WTC11 (cell line): ENCODE measurements at regions not wholly inside any gene's neighbourhood (a gene's known extent, or its start where the extent isn't known, plus 50 kb on each side); places are given as distances from the start of the nearest gene placed in this dataset.
A peak's percentile ranks its signal among the peaks of the same experiment; 100 is the strongest.

Source experiments
- ATAC-seq: fragments of 200-7000 bp; cut with Tn5 transposase; 2 replicates; pipeline ENCODE4 v1.10.0; 2021; ENCODE audit warnings: mild to moderate bottlenecking, moderate library complexity
- CTCF ChIA-PET: fragments of 300-600 bp; sonication (Branson Sonifier 250); formaldehyde crosslinking; loops from one replicate; lab custom pipeline; 2021; ENCODE audit warnings: antibody characterized with exemption; lab: Charles Lee
- POLR2A ChIA-PET: fragments of 350-600 bp; sonication (Branson Sonifier 250); formaldehyde crosslinking; loops from one replicate; lab custom pipeline; 2021; ENCODE audit warnings: antibody characterized with exemption; lab: Charles Lee
- DNase-seq: peaks from one replicate; pipeline ENCODE4 v3.0.0; 2021; ENCODE audit warnings: low spot score
- H3K27ac Mint-ChIP-seq: 2 replicates; pipeline ENCODE4 v1.8.0; 2021; ENCODE audit warnings: mixed read lengths
- H3K27me3 Mint-ChIP-seq: 2 replicates; pipeline ENCODE4 v1.8.0; 2021; ENCODE audit warnings: low read depth, mild to moderate bottlenecking, moderate library complexity, mixed read lengths
- H3K36me3 Mint-ChIP-seq: 2 replicates; pipeline ENCODE4 v1.8.0; 2021; ENCODE audit warnings: mixed read lengths
- H3K4me1 Mint-ChIP-seq: 2 replicates; pipeline ENCODE4 v1.8.0; 2022; ENCODE audit warnings: mixed read lengths
- H3K4me3 Mint-ChIP-seq: 2 replicates; pipeline ENCODE4 v1.8.0; 2021; ENCODE audit warnings: mild to moderate bottlenecking, moderate library complexity, mixed read lengths
- H3K9me3 Mint-ChIP-seq: 2 replicates; pipeline ENCODE4 v1.8.0; 2021; ENCODE audit warnings: mixed read lengths
- CREB1 ChIP-seq: sonication (generic); formaldehyde crosslinking; IDR thresholded peaks from 2 replicates; pipeline ENCODE4 v1.8.0; 2023; ENCODE audit warnings: mild to moderate bottlenecking, missing genetic modification reagents
- GRHL2 ChIP-seq: fragments of 250-450 bp; sonication (Bioruptor Pico); IDR thresholded peaks from 2 replicates; pipeline ENCODE4 v1.8.0; 2022; ENCODE audit warnings: mild to moderate bottlenecking, moderate library complexity; ENCODE audit not compliant: insufficient replicate concordance, severe bottlenecking
- HMGA2 ChIP-seq: fragments of 250-450 bp; sonication (Bioruptor Pico); IDR thresholded peaks from 2 replicates; pipeline ENCODE4 v1.4.0; 2021; ENCODE audit warnings: mild to moderate bottlenecking, moderate library complexity
- KAT7 ChIP-seq: sonication (generic); formaldehyde crosslinking; IDR thresholded peaks from 2 replicates; pipeline ENCODE4 v1.8.1; 2023; ENCODE audit warnings: missing genetic modification reagents, mild to moderate bottlenecking, borderline replicate concordance
- NR2C2 ChIP-seq: sonication (generic); formaldehyde crosslinking; IDR thresholded peaks from 2 replicates; pipeline ENCODE4 v1.8.0; 2022; ENCODE audit warnings: mild to moderate bottlenecking, missing genetic modification reagents
- RELA ChIP-seq: sonication (generic); formaldehyde crosslinking; IDR thresholded peaks from 2 replicates; pipeline ENCODE4 v1.8.1; 2022; ENCODE audit warnings: missing genetic modification reagents, mild to moderate bottlenecking, borderline replicate concordance
- RORB ChIP-seq: fragments of 250-450 bp; sonication (Bioruptor Pico); IDR thresholded peaks from 2 replicates; pipeline ENCODE4 v1.9.0; 2021; ENCODE audit warnings: mild to moderate bottlenecking
- SMAD3 ChIP-seq: sonication (generic); formaldehyde crosslinking; IDR thresholded peaks from 2 replicates; pipeline ENCODE4 v1.8.0; 2022; ENCODE audit warnings: missing genetic modification reagents, mild to moderate bottlenecking, borderline replicate concordance
- SMAD4 ChIP-seq: sonication (generic); formaldehyde crosslinking; IDR thresholded peaks from 2 replicates; pipeline ENCODE4 v1.8.0; 2022; ENCODE audit warnings: mild to moderate bottlenecking, missing genetic modification reagents
- ZNF138 ChIP-seq: sonication (generic); formaldehyde crosslinking; conservative IDR thresholded peaks from 2 replicates; pipeline ENCODE4 v1.8.1; 2022; ENCODE audit warnings: mild to moderate bottlenecking, moderate library complexity, missing genetic modification reagents
- ZNF232 ChIP-seq: sonication (generic); formaldehyde crosslinking; IDR thresholded peaks from 2 replicates; pipeline ENCODE4 v1.8.0; 2022; ENCODE audit warnings: mild to moderate bottlenecking, missing genetic modification reagents
- ZNF416 ChIP-seq: fragments of 250-450 bp; sonication (Bioruptor Pico); IDR thresholded peaks from 2 replicates; pipeline ENCODE4 v1.9.0; 2021; ENCODE audit warnings: mild to moderate bottlenecking, inconsistent platforms
- ZNF671 ChIP-seq: fragments of 250-450 bp; sonication (Bioruptor Pico); IDR thresholded peaks from 2 replicates; pipeline ENCODE4 v1.8.0; 2021; ENCODE audit warnings: mild to moderate bottlenecking
- TF ChIP-seq, protein P1 (sequence below): fragments of 250-450 bp; sonication (Bioruptor Pico); IDR thresholded peaks from 2 replicates; pipeline ENCODE4 v2.1.2; 2022; ENCODE audit warnings: mild to moderate bottlenecking, moderate library complexity
- TF ChIP-seq, protein P2 (sequence below): sonication (generic); formaldehyde crosslinking; IDR thresholded peaks from 2 replicates; pipeline ENCODE4 v1.8.0; 2022; ENCODE audit warnings: missing genetic modification reagents
- TF ChIP-seq, protein P3 (sequence below): sonication (generic); formaldehyde crosslinking; IDR thresholded peaks from 2 replicates; pipeline ENCODE4 v1.8.1; 2022; ENCODE audit warnings: mild to moderate bottlenecking, missing genetic modification reagents, moderate library complexity, borderline replicate concordance
- TF ChIP-seq, protein P4 (sequence below): sonication (generic); formaldehyde crosslinking; IDR thresholded peaks from 2 replicates; pipeline ENCODE4 v1.8.1; 2022; ENCODE audit warnings: low read depth, missing genetic modification reagents, borderline replicate concordance
- TF ChIP-seq, protein P5 (sequence below): sonication (generic); formaldehyde crosslinking; IDR thresholded peaks from 2 replicates; pipeline ENCODE4 v1.8.0; 2022; ENCODE audit warnings: mild to moderate bottlenecking, missing genetic modification reagents
- TF ChIP-seq, protein P6 (sequence below): sonication (generic); formaldehyde crosslinking; IDR thresholded peaks from 2 replicates; pipeline ENCODE4 v1.8.0; 2022; ENCODE audit warnings: mild to moderate bottlenecking, missing genetic modification reagents
- TF ChIP-seq, protein P7 (sequence below): sonication (generic); formaldehyde crosslinking; IDR thresholded peaks from 2 replicates; pipeline ENCODE4 v1.8.1; 2023; ENCODE audit warnings: mild to moderate bottlenecking, missing genetic modification reagents, moderate library complexity
- TF ChIP-seq, protein P8 (sequence below): sonication (generic); formaldehyde crosslinking; IDR thresholded peaks from 2 replicates; pipeline ENCODE4 v1.8.0; 2022; ENCODE audit warnings: mild to moderate bottlenecking, missing genetic modification reagents

DNA sequence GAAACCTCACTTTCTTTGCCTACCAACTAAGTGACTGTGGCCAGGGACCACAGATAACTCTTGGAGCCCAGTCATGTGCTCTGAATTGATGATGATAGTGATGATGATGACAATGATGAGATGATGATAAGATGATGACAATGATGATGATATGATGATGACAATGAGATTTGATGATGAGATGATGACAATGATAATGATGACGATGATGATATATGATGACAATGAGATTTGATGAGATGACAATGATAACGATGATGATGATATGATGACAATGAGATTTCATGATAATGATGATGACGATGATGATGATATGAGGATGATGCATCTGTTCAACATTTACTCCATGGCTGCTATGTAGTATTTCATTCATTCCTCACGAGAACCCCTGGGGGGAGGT lies 213.0 kb downstream of the ERCC6L2 start (continued):
- TF ChIP-seq, protein P1, sequence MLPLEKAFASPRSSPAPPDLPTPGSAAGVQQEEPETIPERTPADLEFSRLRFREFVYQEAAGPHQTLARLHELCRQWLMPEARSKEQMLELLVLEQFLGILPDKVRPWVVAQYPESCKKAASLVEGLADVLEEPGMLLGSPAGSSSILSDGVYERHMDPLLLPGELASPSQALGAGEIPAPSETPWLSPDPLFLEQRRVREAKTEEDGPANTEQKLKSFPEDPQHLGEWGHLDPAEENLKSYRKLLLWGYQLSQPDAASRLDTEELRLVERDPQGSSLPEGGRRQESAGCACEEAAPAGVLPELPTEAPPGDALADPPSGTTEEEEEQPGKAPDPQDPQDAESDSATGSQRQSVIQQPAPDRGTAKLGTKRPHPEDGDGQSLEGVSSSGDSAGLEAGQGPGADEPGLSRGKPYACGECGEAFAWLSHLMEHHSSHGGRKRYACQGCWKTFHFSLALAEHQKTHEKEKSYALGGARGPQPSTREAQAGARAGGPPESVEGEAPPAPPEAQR, result no peak
- TF ChIP-seq, protein P2, sequence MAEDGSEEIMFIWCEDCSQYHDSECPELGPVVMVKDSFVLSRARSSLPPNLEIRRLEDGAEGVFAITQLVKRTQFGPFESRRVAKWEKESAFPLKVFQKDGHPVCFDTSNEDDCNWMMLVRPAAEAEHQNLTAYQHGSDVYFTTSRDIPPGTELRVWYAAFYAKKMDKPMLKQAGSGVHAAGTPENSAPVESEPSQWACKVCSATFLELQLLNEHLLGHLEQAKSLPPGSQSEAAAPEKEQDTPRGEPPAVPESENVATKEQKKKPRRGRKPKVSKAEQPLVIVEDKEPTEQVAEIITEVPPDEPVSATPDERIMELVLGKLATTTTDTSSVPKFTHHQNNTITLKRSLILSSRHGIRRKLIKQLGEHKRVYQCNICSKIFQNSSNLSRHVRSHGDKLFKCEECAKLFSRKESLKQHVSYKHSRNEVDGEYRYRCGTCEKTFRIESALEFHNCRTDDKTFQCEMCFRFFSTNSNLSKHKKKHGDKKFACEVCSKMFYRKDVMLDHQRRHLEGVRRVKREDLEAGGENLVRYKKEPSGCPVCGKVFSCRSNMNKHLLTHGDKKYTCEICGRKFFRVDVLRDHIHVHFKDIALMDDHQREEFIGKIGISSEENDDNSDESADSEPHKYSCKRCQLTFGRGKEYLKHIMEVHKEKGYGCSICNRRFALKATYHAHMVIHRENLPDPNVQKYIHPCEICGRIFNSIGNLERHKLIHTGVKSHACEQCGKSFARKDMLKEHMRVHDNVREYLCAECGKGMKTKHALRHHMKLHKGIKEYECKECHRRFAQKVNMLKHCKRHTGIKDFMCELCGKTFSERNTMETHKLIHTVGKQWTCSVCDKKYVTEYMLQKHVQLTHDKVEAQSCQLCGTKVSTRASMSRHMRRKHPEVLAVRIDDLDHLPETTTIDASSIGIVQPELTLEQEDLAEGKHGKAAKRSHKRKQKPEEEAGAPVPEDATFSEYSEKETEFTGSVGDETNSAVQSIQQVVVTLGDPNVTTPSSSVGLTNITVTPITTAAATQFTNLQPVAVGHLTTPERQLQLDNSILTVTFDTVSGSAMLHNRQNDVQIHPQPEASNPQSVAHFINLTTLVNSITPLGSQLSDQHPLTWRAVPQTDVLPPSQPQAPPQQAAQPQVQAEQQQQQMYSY (CRISPR knock-in tag), result no peak

DNA sequence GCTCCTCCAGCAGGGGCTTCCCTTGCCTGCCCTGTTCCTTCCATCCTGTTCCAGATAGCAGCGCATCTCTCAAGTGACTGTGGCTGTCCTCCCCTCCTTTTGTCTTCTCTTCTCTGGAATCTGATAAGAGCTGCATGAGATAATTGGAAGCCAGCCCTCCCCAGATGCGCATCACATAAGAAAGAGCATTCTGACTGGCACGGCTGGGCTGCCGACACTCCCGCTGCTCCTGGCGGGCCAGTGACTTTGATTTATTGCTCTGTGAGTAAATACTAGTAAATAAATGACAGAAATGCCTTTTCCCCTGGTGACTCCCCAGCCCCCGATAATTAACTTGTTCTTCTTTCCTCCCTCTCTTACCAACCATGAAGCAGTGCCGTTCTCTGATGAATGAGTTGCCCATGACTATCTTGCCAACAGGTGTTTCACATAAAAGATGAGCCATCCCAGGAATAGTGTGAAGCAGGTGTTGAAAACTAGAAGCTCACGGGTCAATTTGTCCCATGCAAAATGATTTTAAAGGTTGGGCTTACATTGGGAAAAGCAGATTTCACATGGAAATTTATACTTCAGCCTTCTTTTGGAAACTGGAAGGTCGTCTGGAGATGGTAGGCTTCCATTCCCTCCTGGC lies 212.3 kb downstream of the ERCC6L2 start:
- H3K27ac Mint-ChIP-seq, result no peak overlapping the region
- POLR2A ChIA-PET, result interaction anchor here (0.9 kb wide), 1 partner anchor 12 kb away, joined by 3 read pairs; no protein-coding TSS in a partner anchor
- peaks cover 15% of the 10 kb centered on the region for H3K4me1 Mint-ChIP-seq
- peaks cover 13% of the 10 kb centered on the region for H3K9me3 Mint-ChIP-seq
- ATAC-seq, result peak; percentile 82
- TF ChIP-seq ZNF232 (CRISPR knock-in tag) (no peak), ZNF416 (CRISPR knock-in tag) (no peak), HMGA2 (CRISPR knock-in tag) (no peak), RORB (CRISPR knock-in tag) (no peak), NR2C2 (no peak), ZNF138 (no peak), CREB1 (no peak)
- TF ChIP-seq, protein P3, sequence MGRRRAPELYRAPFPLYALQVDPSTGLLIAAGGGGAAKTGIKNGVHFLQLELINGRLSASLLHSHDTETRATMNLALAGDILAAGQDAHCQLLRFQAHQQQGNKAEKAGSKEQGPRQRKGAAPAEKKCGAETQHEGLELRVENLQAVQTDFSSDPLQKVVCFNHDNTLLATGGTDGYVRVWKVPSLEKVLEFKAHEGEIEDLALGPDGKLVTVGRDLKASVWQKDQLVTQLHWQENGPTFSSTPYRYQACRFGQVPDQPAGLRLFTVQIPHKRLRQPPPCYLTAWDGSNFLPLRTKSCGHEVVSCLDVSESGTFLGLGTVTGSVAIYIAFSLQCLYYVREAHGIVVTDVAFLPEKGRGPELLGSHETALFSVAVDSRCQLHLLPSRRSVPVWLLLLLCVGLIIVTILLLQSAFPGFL (CRISPR knock-in tag), result no peak
- TF ChIP-seq, protein P4, sequence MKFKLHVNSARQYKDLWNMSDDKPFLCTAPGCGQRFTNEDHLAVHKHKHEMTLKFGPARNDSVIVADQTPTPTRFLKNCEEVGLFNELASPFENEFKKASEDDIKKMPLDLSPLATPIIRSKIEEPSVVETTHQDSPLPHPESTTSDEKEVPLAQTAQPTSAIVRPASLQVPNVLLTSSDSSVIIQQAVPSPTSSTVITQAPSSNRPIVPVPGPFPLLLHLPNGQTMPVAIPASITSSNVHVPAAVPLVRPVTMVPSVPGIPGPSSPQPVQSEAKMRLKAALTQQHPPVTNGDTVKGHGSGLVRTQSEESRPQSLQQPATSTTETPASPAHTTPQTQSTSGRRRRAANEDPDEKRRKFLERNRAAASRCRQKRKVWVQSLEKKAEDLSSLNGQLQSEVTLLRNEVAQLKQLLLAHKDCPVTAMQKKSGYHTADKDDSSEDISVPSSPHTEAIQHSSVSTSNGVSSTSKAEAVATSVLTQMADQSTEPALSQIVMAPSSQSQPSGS (CRISPR knock-in tag), result no peak
- TF ChIP-seq, all 79 proteins: peak for 0
- Mint-ChIP-seq H3K27me3 (no peaks in the 10 kb centered on the region), H3K4me3 (no peak overlapping the region), H3K36me3 (0 out of 2 replicates have a peak, but pooled peaks cover 3% of the 10 kb centered on the region)
- CTCF ChIA-PET, result interaction anchor here (1.0 kb wide), 1 partner anchor 62 kb away, joined by 4 read pairs; no protein-coding TSS in a partner anchor
- peak; percentile 32 for DNase-seq

DNA sequence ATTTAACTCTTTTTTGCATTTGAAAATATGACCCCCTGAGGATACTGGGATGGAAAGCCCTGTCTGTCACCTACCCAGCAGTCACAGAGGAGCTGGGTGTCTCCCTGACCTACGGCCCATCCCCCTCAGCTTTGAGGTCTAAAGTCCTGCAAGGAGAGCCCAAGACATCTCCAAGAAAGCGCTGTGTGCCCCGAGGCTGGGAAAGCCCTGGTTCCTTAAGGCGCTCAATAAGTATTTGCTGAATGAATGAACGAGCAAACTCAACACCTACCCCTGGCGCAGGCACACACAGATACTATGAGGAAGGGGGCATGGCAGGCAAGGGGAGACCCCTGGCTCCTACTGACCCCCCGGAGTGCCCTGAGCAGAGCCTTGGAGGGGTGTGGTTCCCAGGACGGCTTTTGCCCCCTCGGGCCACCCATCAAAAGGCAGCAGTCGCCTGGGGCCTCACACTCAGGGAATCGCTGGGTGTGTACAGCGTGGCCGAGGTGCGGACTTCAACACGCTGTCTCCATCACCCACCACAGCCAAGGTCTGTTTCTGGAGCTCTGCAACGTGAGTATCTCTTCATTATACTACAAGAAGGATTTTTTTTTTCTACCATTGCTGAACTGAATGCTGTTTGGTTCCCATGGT lies 211.6 kb downstream of the ERCC6L2 start:
- ATAC-seq, result no peak
- Mint-ChIP-seq H3K36me3 (0 out of 2 replicates have a peak, but pooled peaks cover 3% of the 10 kb centered on the region), H3K4me3 (no peak overlapping the region), H3K9me3 (peaks cover 13% of the 10 kb centered on the region), H3K4me1 (peaks cover 15% of the 10 kb centered on the region), H3K27me3 (no peaks in the 10 kb centered on the region), H3K27ac (no peak overlapping the region)
- TF ChIP-seq ZNF138, result no peak
- TF ChIP-seq ZNF416 (CRISPR knock-in tag), result no peak
- TF ChIP-seq KAT7, result no peak
- TF ChIP-seq, protein P5, sequence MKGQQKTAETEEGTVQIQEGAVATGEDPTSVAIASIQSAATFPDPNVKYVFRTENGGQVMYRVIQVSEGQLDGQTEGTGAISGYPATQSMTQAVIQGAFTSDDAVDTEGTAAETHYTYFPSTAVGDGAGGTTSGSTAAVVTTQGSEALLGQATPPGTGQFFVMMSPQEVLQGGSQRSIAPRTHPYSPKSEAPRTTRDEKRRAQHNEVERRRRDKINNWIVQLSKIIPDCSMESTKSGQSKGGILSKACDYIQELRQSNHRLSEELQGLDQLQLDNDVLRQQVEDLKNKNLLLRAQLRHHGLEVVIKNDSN (CRISPR knock-in tag), result no peak
- TF ChIP-seq, protein P6, sequence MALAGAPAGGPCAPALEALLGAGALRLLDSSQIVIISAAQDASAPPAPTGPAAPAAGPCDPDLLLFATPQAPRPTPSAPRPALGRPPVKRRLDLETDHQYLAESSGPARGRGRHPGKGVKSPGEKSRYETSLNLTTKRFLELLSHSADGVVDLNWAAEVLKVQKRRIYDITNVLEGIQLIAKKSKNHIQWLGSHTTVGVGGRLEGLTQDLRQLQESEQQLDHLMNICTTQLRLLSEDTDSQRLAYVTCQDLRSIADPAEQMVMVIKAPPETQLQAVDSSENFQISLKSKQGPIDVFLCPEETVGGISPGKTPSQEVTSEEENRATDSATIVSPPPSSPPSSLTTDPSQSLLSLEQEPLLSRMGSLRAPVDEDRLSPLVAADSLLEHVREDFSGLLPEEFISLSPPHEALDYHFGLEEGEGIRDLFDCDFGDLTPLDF (CRISPR knock-in tag), result no peak
- no peak for TF ChIP-seq RELA (CRISPR knock-in tag)
- no peak for TF ChIP-seq ZNF671 (CRISPR knock-in tag)
- TF ChIP-seq SMAD3 (CRISPR knock-in tag), result no peak
- TF ChIP-seq, protein P7, sequence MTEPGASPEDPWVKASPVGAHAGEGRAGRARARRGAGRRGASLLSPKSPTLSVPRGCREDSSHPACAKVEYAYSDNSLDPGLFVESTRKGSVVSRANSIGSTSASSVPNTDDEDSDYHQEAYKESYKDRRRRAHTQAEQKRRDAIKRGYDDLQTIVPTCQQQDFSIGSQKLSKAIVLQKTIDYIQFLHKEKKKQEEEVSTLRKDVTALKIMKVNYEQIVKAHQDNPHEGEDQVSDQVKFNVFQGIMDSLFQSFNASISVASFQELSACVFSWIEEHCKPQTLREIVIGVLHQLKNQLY, result no peak
- TF ChIP-seq, protein P8, sequence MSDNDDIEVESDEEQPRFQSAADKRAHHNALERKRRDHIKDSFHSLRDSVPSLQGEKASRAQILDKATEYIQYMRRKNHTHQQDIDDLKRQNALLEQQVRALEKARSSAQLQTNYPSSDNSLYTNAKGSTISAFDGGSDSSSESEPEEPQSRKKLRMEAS, result no peak
- TF ChIP-seq GRHL2 (CRISPR knock-in tag), result no peak
- no peak for TF ChIP-seq SMAD4 (CRISPR knock-in tag)
- CTCF ChIA-PET, result no interaction called here
- POLR2A ChIA-PET, result interaction anchor here (0.6 to 0.9 kb wide), 2 partner anchors 12 to 18 kb away, joined by 3 to 9 read pairs; no protein-coding TSS in a partner anchor
- DNase-seq, result no peak
